Tibial nerve (tissue), 4 donors: ENCODE measurements at regions not wholly inside any gene's neighbourhood (a gene's known extent, or its start where the extent isn't known, plus 50 kb on each side); places are given as distances from the start of the nearest gene placed in this dataset.

Experiments
- EP300 ChIP-seq, 2 donors: sonication (generic); formaldehyde crosslinking; IDR thresholded peaks; one replicate each; pipeline ENCODE4 v1.6.1; 2017; ENCODE audit warnings: antibody characterized with exemption in 2 of 2, mild to moderate bottlenecking in 1 of 2
- POLR2A ChIP-seq, 2 donors: fragments of 450-650 bp; IDR thresholded peaks; one replicate each; pipeline ENCODE4 v1.6.1; 2017; ENCODE audit warnings: antibody characterized with exemption in 2 of 2, mild to moderate bottlenecking in 2 of 2, moderate library complexity in 2 of 2
- TF ChIP-seq, protein P1 (sequence below), 5 experiments: fragments of 200-600 bp in 3 of 5; fragments of 450-650 bp in 2 of 5; sonication (generic) in 3 of 5; IDR thresholded peaks; one replicate each; pipeline ENCODE4 v1.5.1; 2016 to 2019; ENCODE audit warnings: antibody characterized with exemption in 5 of 5, mild to moderate bottlenecking in 3 of 5, moderate library complexity in 2 of 5

- no peak for TF ChIP-seq POLR2A (IDR thresholded peaks at IDR 0.05)
- TF ChIP-seq, protein P1, sequence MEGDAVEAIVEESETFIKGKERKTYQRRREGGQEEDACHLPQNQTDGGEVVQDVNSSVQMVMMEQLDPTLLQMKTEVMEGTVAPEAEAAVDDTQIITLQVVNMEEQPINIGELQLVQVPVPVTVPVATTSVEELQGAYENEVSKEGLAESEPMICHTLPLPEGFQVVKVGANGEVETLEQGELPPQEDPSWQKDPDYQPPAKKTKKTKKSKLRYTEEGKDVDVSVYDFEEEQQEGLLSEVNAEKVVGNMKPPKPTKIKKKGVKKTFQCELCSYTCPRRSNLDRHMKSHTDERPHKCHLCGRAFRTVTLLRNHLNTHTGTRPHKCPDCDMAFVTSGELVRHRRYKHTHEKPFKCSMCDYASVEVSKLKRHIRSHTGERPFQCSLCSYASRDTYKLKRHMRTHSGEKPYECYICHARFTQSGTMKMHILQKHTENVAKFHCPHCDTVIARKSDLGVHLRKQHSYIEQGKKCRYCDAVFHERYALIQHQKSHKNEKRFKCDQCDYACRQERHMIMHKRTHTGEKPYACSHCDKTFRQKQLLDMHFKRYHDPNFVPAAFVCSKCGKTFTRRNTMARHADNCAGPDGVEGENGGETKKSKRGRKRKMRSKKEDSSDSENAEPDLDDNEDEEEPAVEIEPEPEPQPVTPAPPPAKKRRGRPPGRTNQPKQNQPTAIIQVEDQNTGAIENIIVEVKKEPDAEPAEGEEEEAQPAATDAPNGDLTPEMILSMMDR (IDR thresholded peaks at IDR 0.05), result no peak
- no peak for TF ChIP-seq EP300 (IDR thresholded peaks at IDR 0.05)
Measured at GRCh38 chr3:8311321-8311720, 190.3 kb upstream of the LMCD1 start.
